HG03103 (cell line): ENCODE measurements at regions not wholly inside any gene's neighbourhood (a gene's known extent, or its start where the extent isn't known, plus 50 kb on each side); places are given as distances from the start of the nearest gene placed in this dataset.
"Not testable (repeated sequence)": the region's sequence is repeated elsewhere in the genome, so short reads cannot be mapped to it uniquely, and the experiment has no call there.

Experiments
- ATAC-seq: cut with Tn5 transposase; IDR thresholded peaks from one replicate; pipeline ENCODE4 v1.9.1; 2021; ENCODE audit warnings: low read depth; ENCODE audit not compliant: unreplicated experiment

- no peak for ATAC-seq
Observed at GRCh38 chr1:166763318-166763717, 76.0 kb upstream of the POGK start.

DNA sequence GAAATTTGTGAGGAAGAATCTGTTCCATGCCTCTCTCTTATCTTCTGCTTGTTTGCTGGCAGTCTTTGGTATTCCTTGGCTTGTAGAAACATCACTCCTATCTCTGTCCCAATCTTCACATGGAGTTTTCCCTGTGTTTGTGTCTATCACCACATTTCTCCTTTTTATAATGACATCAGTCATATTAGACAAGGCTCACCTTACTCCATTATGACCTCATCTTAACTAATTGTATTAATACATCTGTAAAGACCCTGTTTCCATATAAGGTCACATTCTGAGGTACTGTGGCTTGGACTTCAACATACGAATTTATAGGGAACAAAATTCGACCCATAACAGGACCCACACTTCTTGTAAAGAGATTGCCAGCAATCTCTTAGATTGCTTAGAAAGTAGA is 72.3 kb upstream of the POGK start:
- ATAC-seq: no peak

DNA sequence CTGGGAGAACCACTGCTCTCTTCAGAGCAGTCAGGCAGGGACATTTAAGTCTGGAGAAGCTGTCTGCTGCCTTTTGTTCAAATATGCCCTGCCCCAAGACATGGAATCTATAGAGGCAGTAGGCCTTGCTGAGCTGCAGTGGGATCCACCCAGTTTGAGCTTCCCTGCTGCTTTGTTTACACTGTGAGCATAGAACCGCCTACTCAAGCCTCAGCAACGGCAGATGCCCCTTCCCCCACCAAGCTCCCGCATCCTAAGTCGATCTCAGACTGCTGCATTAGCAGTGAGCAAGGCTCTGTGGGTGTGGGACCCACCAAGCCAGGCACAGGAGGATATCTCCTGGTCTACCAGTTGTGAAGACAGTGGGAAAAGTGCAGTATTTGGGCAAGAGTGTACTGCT is 54.6 kb upstream of the POGK start:
- not testable (repeated sequence) for ATAC-seq

GRCh38 chr1:166785987-166786386 is 53.3 kb upstream of the POGK start:
- no peak for ATAC-seq

DNA sequence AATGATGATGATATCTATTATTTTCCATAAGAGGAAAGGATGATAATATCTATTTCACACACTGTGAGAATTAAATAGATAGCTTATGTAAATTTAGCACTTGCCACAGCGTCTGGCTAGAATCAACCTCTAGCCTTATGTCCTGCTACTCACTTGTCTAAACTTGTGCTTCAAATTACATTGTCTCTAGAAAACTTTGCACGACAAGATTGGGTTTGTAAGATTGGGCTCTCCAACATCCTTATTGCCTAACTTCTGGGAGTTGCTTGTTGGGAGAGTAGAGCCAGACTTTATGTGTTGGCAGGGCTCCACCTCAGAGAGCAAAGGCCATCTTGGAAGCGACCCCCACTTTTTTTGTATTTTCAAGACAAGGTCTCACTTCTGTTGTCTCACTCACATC is 50.0 kb upstream of the POGK start:
- no peak for ATAC-seq
